ENCODE measurements at regions not wholly inside any gene's neighbourhood (a gene's known extent, or its start where the extent isn't known, plus 50 kb on each side); places are given as distances from the start of the nearest gene placed in this dataset.

- H3K27ac Mint-ChIP-seq, result no peak overlapping the region
- Histone ChIP-seq H3K79me2 (ENCODE audit: low read depth) (no peaks in the 10 kb centered on the region), H3K4me3 (no peak overlapping the region), H3K4me1 (peaks cover 12% of the 10 kb centered on the region), H3K27ac (no peak overlapping the region), H3K9me3 (ENCODE audit: low read depth) (no peaks in the 10 kb centered on the region), H3K9ac (no peak overlapping the region), H3K27me3 (no peaks in the 10 kb centered on the region), H3F3A (ENCODE audit: low read depth) (peaks cover 5% of the 10 kb centered on the region), H2AFZ (replicated peaks) (no peak overlapping the region), H4K20me1 (ENCODE audit: low read depth) (no peaks in the 10 kb centered on the region), H3K4me2 (no peak overlapping the region), H3K36me3 (no peaks in the 10 kb centered on the region)
- no peaks in the 10 kb centered on the region for H3K36me3 Mint-ChIP-seq
- no peaks in the 10 kb centered on the region for H3K9me3 Mint-ChIP-seq
- no peak overlapping the region for H3K4me3 Mint-ChIP-seq
- no peak for TF ChIP-seq CTCF (IDR thresholded peaks at IDR 0.05)
- no peak for TF ChIP-seq EZH2phosphoT487 (IDR thresholded peaks at IDR 0.05)
- H3K27me3 Mint-ChIP-seq (ENCODE audit: insufficient read depth, low read depth), result peaks cover 11% of the 10 kb centered on the region
- no peak for DNase-seq (ENCODE audit: low spot score)
- peaks cover 14% of the 10 kb centered on the region for H3K4me1 Mint-ChIP-seq
Measured at GRCh38 chr12:115208098-115208497, 524.1 kb upstream of the TBX3 start.

- H3K27ac ChIP-seq, result no peak overlapping the region
- no peaks in the 10 kb centered on the region for H4K20me1 ChIP-seq (ENCODE audit: low read depth)
- no peak overlapping the region for H3K4me2 ChIP-seq
- no peak for TF ChIP-seq CTCF (IDR thresholded peaks at IDR 0.05)
- no peak for TF ChIP-seq EZH2 (IDR thresholded peaks at IDR 0.05)
- TF ChIP-seq EZH2phosphoT487 (IDR thresholded peaks at IDR 0.05), result no peak
- no peaks in the 10 kb centered on the region for H3K36me3 ChIP-seq
- no peaks in the 10 kb centered on the region for H3K27me3 ChIP-seq
- H3K27ac Mint-ChIP-seq, result no peak overlapping the region
- H3K4me3 ChIP-seq, result no peak overlapping the region
- H3K4me1 Mint-ChIP-seq, result peaks cover 11% of the 10 kb centered on the region
- no peak overlapping the region for H3K4me3 Mint-ChIP-seq
- no peaks in the 10 kb centered on the region for H3K79me2 ChIP-seq (ENCODE audit: low read depth)
- peaks cover 5% of the 10 kb centered on the region for H3F3A ChIP-seq (ENCODE audit: low read depth)
- H3K36me3 Mint-ChIP-seq, result no peaks in the 10 kb centered on the region
- H3K9ac ChIP-seq, result no peak overlapping the region
- no peaks in the 10 kb centered on the region for H3K9me3 ChIP-seq (ENCODE audit: low read depth)
- H3K9me3 Mint-ChIP-seq, result no peaks in the 10 kb centered on the region
- no peak for DNase-seq (ENCODE audit: low spot score)
- H3K4me1 ChIP-seq, result peaks cover 8% of the 10 kb centered on the region
- H3K27me3 Mint-ChIP-seq (ENCODE audit: insufficient read depth, low read depth), result peaks cover 11% of the 10 kb centered on the region
- no peak overlapping the region for H2AFZ ChIP-seq (replicated peaks)
Measured at GRCh38 chr12:115207216-115207915, 523.4 kb upstream of the TBX3 start.

- TF ChIP-seq EZH2phosphoT487 (IDR thresholded peaks at IDR 0.05) (no peak), CTCF (IDR thresholded peaks at IDR 0.05) (no peak), EZH2 (IDR thresholded peaks at IDR 0.05) (no peak)
- Mint-ChIP-seq H3K36me3 (no peaks in the 10 kb centered on the region), H3K4me1 (peaks cover 11% of the 10 kb centered on the region), H3K27ac (no peak overlapping the region), H3K27me3 (ENCODE audit: insufficient read depth, low read depth) (peaks cover 11% of the 10 kb centered on the region), H3K9me3 (no peaks in the 10 kb centered on the region), H3K4me3 (no peak overlapping the region)
- Histone ChIP-seq H3K4me2 (no peak overlapping the region), H3K4me3 (no peak overlapping the region), H3F3A (ENCODE audit: low read depth) (peaks cover 5% of the 10 kb centered on the region), H2AFZ (replicated peaks) (no peak overlapping the region), H3K27me3 (no peaks in the 10 kb centered on the region), H3K9me3 (ENCODE audit: low read depth) (no peaks in the 10 kb centered on the region), H3K9ac (no peak overlapping the region), H3K36me3 (no peaks in the 10 kb centered on the region), H3K27ac (no peak overlapping the region), H4K20me1 (ENCODE audit: low read depth) (no peaks in the 10 kb centered on the region), H3K79me2 (ENCODE audit: low read depth) (no peaks in the 10 kb centered on the region), H3K4me1 (peaks cover 8% of the 10 kb centered on the region)
- DNase-seq (ENCODE audit: low spot score), result no peak
Measured at GRCh38 chr12:115206801-115207200, 522.8 kb upstream of the TBX3 start.
